Limb (tissue), 2 donors: ENCODE measurements at regions not wholly inside any gene's neighbourhood (a gene's known extent, or its start where the extent isn't known, plus 50 kb on each side); places are given as distances from the start of the nearest gene placed in this dataset.
"Not testable (repeated sequence)": the region's sequence is repeated elsewhere in the genome, so short reads cannot be mapped to it uniquely, and the experiment has no call there.

Source experiments
- DNase-seq, 2 donors: peaks; one replicate each; pipeline ENCODE4 v3.0.0-alpha.2; 2016; ENCODE audit errors: extremely low spot score in 2 of 2

- DNase-seq: no peak
These were observed 163.5 kb downstream of the CDH19 start for GRCh38 chr18:66440433-66440832.

GRCh38 chr18:66439670-66440069 is 164.2 kb downstream of the CDH19 start:
- DNase-seq: no peak

GRCh38 chr18:66438711-66439536 is 165.0 kb downstream of the CDH19 start:
- peak in 1 of 2 donors; percentile 27 for DNase-seq

- DNase-seq: no peak
These were observed 171.3 kb downstream of the CDH19 start for GRCh38 chr18:66432636-66433035.

GRCh38 chr18:66428795-66429194 is 175.1 kb downstream of the CDH19 start:
- no peak for DNase-seq

- DNase-seq: no peak
These were observed 184.5 kb downstream of the CDH19 start for GRCh38 chr18:66419400-66419799.

GRCh38 chr18:66410692-66411091 is 193.2 kb downstream of the CDH19 start:
- DNase-seq: no peak

GRCh38 chr18:66395671-66396218 is 208.1 kb downstream of the CDH19 start:
- DNase-seq: no peak

GRCh38 chr18:66393463-66393862 is 210.4 kb downstream of the CDH19 start:
- DNase-seq: no peak

- DNase-seq: no peak
These were observed 226.6 kb downstream of the CDH19 start for GRCh38 chr18:66377291-66377690.

- DNase-seq: not testable (repeated sequence)
These were observed 228.5 kb downstream of the CDH19 start for GRCh38 chr18:66375391-66375790.

- DNase-seq: no peak
These were observed 256.9 kb downstream of the CDH19 start for GRCh38 chr18:66346833-66347588.

- DNase-seq: no peak
These were observed 259.7 kb downstream of the CDH19 start for GRCh38 chr18:66344227-66344626.

GRCh38 chr18:66342577-66342976 is 261.3 kb downstream of the CDH19 start:
- no peak for DNase-seq

- no peak for DNase-seq
These were observed 269.4 kb downstream of the CDH19 start for GRCh38 chr18:66334534-66334933.

- no peak for DNase-seq
These were observed 274.2 kb downstream of the CDH19 start for GRCh38 chr18:66329716-66330115.

GRCh38 chr18:66328296-66328878 is 275.5 kb downstream of the CDH19 start:
- no peak for DNase-seq

GRCh38 chr18:66325251-66325650 is 278.6 kb downstream of the CDH19 start:
- no peak for DNase-seq

GRCh38 chr18:66324616-66325015 is 279.3 kb downstream of the CDH19 start:
- no peak for DNase-seq

- no peak for DNase-seq
These were observed 286.4 kb downstream of the CDH19 start for GRCh38 chr18:66317243-66318090.

GRCh38 chr18:66316701-66317100 is 287.2 kb downstream of the CDH19 start:
- no peak for DNase-seq
